ENCODE measurements at regions not wholly inside any gene's neighbourhood (a gene's known extent, or its start where the extent isn't known, plus 50 kb on each side); places are given as distances from the start of the nearest gene placed in this dataset.
"Not testable (repeated sequence)": the region's sequence is repeated elsewhere in the genome, so short reads cannot be mapped to it uniquely, and the experiment has no call there.

DNA sequence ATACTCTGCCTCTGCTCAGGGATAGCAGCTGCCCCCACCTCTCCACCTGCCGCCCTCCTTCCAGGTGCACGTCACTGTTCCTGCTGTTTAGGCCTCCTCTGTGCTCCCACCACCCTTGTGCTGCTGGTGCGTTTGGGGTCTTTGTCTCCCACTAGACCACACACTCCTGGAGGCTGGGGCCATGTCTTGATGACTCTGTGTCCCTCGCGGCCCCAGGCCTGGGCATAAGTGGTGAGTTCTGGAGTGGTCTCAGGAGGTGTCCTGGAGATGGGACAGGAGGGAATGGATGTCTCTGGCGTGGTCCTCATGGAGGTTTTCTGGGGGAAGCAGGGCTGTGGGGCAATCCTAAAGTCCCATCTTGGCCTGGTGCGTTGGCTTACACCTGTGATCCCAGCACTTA is 132.1 kb downstream of the TFCP2L1 start:
- Histone ChIP-seq H2AFZ (ENCODE audit: low read length, unreplicated experiment) (no peak overlapping the region), H3K36me3 (ENCODE audit: insufficient read depth, low read length) (no peaks in the 10 kb centered on the region), H3K27ac (ENCODE audit: low read depth, low read length) (no peak overlapping the region), H3K4me3 (ENCODE audit: low read depth, low read length) (no peak overlapping the region), H3K4me1 (ENCODE audit: control insufficient read depth, insufficient read depth, low read length, unreplicated experiment) (no peaks in the 10 kb centered on the region), H3K79me2 (ENCODE audit: control insufficient read depth, insufficient read depth, low read length, unreplicated experiment) (no peaks in the 10 kb centered on the region), H3K27me3 (ENCODE audit: insufficient read depth, low read length) (peaks cover 19% of the 10 kb centered on the region)

DNA sequence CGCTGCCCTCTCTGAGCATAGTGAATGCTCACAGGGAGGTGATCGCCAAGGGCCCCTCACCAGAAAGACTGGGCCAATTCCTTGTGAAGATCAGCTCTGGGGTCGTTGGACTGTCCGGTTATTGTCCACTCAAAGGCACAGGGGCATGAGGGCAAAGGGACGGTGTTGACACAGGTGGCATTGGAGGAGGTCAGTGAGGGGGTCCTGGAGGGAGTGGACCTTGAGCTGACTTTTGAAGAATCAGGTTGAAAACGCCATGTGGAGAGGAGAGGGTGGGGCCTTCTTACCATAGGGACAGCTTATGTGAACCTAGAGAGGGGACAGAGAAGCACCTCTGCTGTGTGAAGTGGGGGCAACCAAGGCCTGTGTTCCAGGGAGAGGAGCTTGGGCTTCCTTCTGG is 131.5 kb downstream of the TFCP2L1 start:
- H3K36me3 ChIP-seq (ENCODE audit: insufficient read depth, low read length) = no peaks in the 10 kb centered on the region
- H3K4me1 ChIP-seq (ENCODE audit: control insufficient read depth, insufficient read depth, low read length, unreplicated experiment) = no peaks in the 10 kb centered on the region
- H3K4me3 ChIP-seq (ENCODE audit: low read depth, low read length) = no peak overlapping the region
- no peak overlapping the region for H2AFZ ChIP-seq (ENCODE audit: low read length, unreplicated experiment)
- no peak overlapping the region for H3K27ac ChIP-seq (ENCODE audit: low read depth, low read length)
- H3K27me3 ChIP-seq (ENCODE audit: insufficient read depth, low read length) = peaks cover 21% of the 10 kb centered on the region
- H3K79me2 ChIP-seq (ENCODE audit: control insufficient read depth, insufficient read depth, low read length, unreplicated experiment) = no peaks in the 10 kb centered on the region

DNA sequence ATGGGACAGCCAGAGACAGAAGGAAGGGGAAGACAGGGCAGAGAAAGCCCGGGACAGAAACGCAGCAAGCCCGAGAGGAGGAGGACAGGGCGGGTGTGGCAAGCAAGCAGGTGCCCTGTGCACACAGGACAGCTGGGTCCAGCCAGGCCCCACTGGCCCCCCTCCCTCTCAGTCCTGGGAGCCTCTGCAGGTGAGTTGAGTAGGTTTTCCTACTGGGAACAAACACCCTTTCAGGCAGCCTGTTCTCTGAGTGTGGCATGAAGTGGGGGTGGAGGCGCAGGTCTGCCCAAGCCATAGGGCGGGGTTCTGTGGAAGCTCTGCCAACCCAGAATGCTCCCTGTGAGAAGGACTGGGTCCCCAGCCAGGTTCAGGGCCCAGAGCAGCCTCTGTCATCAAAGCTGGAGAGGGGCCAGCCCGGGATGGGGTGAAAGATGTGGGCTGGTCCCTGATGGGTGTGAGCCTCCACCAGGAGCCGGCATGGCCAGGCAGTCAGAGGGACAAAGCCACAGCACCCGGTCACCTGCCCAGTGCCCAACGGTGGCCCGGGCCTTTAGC is 129.4 kb downstream of the TFCP2L1 start:
- Histone ChIP-seq H3K4me1 (ENCODE audit: control insufficient read depth, insufficient read depth, low read length, unreplicated experiment) (no peaks in the 10 kb centered on the region), H3K79me2 (ENCODE audit: control insufficient read depth, insufficient read depth, low read length, unreplicated experiment) (no peaks in the 10 kb centered on the region), H2AFZ (ENCODE audit: low read length, unreplicated experiment) (no peak overlapping the region), H3K36me3 (ENCODE audit: insufficient read depth, low read length) (no peaks in the 10 kb centered on the region), H3K27me3 (ENCODE audit: insufficient read depth, low read length) (peaks cover 17% of the 10 kb centered on the region), H3K27ac (ENCODE audit: low read depth, low read length) (no peak overlapping the region), H3K4me3 (ENCODE audit: low read depth, low read length) (no peak overlapping the region)

DNA sequence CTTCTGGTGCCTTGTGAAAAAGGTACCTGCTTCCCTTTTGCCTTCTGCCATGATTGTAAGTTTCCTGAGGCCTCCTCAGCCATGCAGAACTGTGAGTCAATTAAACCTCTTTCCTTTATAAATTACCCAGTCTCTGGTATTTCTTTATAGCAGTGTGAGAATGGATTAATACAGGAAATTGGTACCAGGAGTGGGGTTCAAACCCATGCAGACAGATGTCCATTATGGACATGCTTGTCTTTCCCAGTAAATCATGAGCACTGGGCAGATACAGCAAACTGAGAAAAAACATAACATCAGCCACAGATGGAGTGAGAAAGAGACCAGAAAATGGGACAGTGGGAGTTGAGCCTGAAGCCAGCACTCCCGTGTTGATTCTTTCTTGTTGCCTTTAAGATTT is 127.5 kb downstream of the TFCP2L1 start:
- H3K4me1 ChIP-seq (ENCODE audit: control insufficient read depth, insufficient read depth, low read length, unreplicated experiment); H3K4me3 ChIP-seq (ENCODE audit: low read depth, low read length): not testable (repeated sequence)

DNA sequence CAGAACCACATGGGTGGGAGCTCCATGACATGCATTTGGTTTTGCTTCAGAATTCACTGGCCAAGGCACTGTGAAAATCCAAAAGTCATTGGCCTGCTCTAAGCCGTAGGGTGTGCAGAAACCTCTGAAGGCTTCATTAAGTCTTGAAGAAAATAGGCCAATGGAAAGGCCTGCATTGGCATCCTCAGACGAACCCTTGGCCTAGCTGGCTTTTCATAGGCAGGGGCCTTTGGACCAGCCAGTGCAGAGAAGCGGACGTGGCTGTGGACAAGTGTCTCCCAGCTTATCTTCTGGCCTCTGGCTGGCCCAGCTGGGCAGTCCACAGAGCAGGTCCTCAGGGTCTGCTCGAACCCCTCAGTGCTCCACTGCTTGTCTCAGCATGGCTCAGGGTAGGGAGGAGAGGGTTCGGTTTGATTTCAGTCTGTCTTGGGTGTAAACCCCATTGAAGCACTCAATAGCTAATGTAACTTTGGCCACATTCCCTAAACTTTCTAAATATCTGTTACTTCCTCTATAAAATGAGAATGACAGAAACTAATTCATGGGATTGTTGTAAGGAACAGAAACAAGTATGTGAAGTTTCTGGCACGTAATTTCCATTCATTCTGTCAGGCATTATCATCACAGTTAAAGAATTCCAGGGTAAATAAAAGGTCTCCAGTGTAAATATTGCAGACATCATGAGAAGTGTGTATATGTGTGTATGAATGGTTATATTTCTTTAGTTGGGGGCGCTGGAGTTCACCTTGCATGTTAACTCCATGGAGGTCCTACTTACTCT is 125.5 kb downstream of the TFCP2L1 start:
- Histone ChIP-seq H3K27me3 (ENCODE audit: insufficient read depth, low read length) (peaks cover 31% of the 10 kb centered on the region), H3K4me1 (ENCODE audit: control insufficient read depth, insufficient read depth, low read length, unreplicated experiment) (no peaks in the 10 kb centered on the region), H2AFZ (ENCODE audit: low read length, unreplicated experiment) (no peak overlapping the region), H3K79me2 (ENCODE audit: control insufficient read depth, insufficient read depth, low read length, unreplicated experiment) (no peaks in the 10 kb centered on the region), H3K36me3 (ENCODE audit: insufficient read depth, low read length) (no peaks in the 10 kb centered on the region), H3K4me3 (ENCODE audit: low read depth, low read length) (no peak overlapping the region), H3K27ac (ENCODE audit: low read depth, low read length) (no peak overlapping the region)

More for the DNA sequence above, 127.5 kb downstream of the TFCP2L1 start:
- not testable (repeated sequence) for H3K79me2 ChIP-seq (ENCODE audit: control insufficient read depth, insufficient read depth, low read length, unreplicated experiment); H3K36me3 ChIP-seq (ENCODE audit: insufficient read depth, low read length); H2AFZ ChIP-seq (ENCODE audit: low read length, unreplicated experiment); H3K27ac ChIP-seq (ENCODE audit: low read depth, low read length)
- peaks cover 25% of the 10 kb centered on the region for H3K27me3 ChIP-seq (ENCODE audit: insufficient read depth, low read length)

DNA sequence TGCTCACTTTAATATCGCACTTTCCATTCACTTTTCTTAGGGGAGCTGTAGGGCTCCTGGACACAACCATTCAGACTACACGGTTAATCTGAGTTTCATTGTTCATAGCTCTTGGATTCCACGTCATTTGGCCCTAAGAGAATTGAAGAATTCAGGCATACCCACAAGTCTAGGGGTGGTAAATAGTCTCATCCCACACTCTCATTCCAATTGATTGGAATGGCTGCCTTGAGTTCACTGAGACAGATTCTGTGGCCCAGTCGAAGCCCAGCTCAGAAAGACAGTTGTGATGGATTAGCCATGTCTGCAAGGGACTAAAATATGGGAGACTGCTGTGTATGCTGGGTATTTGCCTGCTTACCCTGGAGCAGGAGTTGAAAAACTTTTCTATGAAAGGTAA is 124.6 kb downstream of the TFCP2L1 start:
- no peaks in the 10 kb centered on the region for H3K4me1 ChIP-seq (ENCODE audit: control insufficient read depth, insufficient read depth, low read length, unreplicated experiment)
- H2AFZ ChIP-seq (ENCODE audit: low read length, unreplicated experiment) = no peak overlapping the region
- no peaks in the 10 kb centered on the region for H3K79me2 ChIP-seq (ENCODE audit: control insufficient read depth, insufficient read depth, low read length, unreplicated experiment)
- no peak overlapping the region for H3K27ac ChIP-seq (ENCODE audit: low read depth, low read length)
- H3K4me3 ChIP-seq (ENCODE audit: low read depth, low read length) = no peak overlapping the region
- H3K27me3 ChIP-seq (ENCODE audit: insufficient read depth, low read length) = peaks cover 38% of the 10 kb centered on the region
- no peaks in the 10 kb centered on the region for H3K36me3 ChIP-seq (ENCODE audit: insufficient read depth, low read length)

DNA sequence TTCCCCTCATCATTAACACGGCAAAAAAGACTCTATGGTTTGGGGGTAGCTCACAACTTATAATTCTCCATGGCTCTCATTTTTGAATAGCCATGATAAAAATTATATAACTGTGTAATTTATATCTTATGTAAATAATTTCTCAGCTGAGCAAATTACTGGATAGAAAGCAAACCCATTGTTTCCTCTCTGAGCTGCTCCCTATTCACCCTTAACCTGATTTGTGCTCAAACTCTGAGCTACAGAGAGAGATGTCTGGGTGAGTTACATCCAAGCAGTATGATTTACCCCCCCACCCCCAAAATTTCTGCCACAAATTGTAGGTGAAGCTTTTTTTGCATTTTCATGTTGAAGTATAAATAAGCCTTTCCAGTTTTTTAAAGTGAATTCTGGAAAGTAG is 123.7 kb downstream of the TFCP2L1 start:
- peaks cover 42% of the 10 kb centered on the region for H3K27me3 ChIP-seq (ENCODE audit: insufficient read depth, low read length)
- H3K79me2 ChIP-seq (ENCODE audit: control insufficient read depth, insufficient read depth, low read length, unreplicated experiment) = no peaks in the 10 kb centered on the region
- no peaks in the 10 kb centered on the region for H3K4me1 ChIP-seq (ENCODE audit: control insufficient read depth, insufficient read depth, low read length, unreplicated experiment)
- H3K36me3 ChIP-seq (ENCODE audit: insufficient read depth, low read length) = no peaks in the 10 kb centered on the region
- H3K27ac ChIP-seq (ENCODE audit: low read depth, low read length) = no peak overlapping the region
- H3K4me3 ChIP-seq (ENCODE audit: low read depth, low read length) = no peak overlapping the region
- no peak overlapping the region for H2AFZ ChIP-seq (ENCODE audit: low read length, unreplicated experiment)

DNA sequence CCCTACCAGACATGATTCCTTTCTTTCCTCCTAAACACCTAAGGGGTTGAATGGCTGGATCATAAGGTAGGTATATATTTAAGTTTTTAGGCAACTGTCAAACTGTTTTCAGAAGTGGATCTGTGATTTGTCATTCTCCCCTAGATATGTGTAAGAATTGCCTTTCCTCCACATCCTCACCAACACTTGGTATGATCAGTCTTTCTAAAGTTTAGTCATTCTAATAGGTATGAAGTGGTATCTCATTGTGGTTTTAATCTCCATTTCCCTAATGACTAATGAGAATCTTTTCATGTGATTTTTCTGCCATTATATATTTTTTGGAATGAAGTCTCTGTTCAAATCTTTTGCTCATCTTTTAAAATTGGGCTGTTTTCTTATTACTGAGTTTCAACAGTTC is 122.1 kb downstream of the TFCP2L1 start:
- no peak overlapping the region for H3K4me3 ChIP-seq (ENCODE audit: low read depth, low read length)
- H3K27me3 ChIP-seq (ENCODE audit: insufficient read depth, low read length) = peaks cover 53% of the 10 kb centered on the region
- H3K27ac ChIP-seq (ENCODE audit: low read depth, low read length) = no peak overlapping the region
- H3K4me1 ChIP-seq (ENCODE audit: control insufficient read depth, insufficient read depth, low read length, unreplicated experiment) = no peaks in the 10 kb centered on the region
- 0 out of 2 replicates have a peak, but pooled peaks cover 3% of the 10 kb centered on the region for H3K36me3 ChIP-seq (ENCODE audit: insufficient read depth, low read length)
- H3K79me2 ChIP-seq (ENCODE audit: control insufficient read depth, insufficient read depth, low read length, unreplicated experiment) = no peaks in the 10 kb centered on the region
- no peak overlapping the region for H2AFZ ChIP-seq (ENCODE audit: low read length, unreplicated experiment)

DNA sequence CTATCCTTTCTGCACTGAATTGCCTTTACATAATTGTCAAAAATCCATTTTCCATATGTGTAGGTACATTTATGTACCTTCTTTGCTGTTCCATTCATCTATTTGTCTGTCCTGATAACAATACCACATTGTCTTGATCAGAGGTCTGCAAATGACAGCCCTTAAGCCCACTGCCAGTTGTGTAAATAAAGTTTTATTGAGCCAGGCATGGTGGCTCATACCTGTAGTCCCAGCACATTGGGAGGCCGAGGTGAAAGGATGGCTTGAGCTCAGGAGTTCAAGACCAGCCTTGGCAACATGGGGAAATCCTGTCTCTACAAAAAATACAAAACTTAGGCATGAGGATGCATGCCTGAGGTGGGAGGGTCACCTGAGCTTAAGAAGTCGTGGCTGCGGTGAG is 121.0 kb downstream of the TFCP2L1 start:
- H3K4me3 ChIP-seq (ENCODE audit: low read depth, low read length) = no peak overlapping the region

DNA sequence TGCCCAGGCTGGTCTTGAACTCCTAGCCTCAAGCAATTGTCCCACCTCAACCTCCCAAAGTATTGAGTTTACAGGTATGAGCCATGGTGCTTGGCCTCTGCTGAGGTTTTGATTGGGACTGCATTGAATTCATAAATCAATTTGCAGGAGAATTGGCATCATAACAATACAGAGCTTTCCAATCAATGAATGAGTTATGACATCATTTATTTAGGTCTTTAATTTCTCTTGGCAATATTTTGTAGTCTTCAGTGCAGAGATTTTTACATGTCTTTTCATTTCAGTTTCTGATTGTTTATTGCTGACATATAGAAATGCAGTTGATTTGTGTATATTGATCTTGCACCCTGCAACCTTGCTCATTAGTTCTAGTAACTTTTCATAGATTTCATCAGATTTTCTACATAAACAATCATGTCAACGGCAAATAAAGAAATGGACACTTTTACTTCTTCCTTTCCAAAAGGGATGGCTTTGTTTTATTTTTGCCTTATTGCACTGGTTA is 119.9 kb downstream of the TFCP2L1 start:
- Histone ChIP-seq H3K4me3 (ENCODE audit: low read depth, low read length) (no peak overlapping the region), H2AFZ (ENCODE audit: low read length, unreplicated experiment) (no peak overlapping the region)

More for the DNA sequence above, 121.0 kb downstream of the TFCP2L1 start:
- Histone ChIP-seq H3K27me3 (ENCODE audit: insufficient read depth, low read length) (peaks cover 47% of the 10 kb centered on the region), H3K79me2 (ENCODE audit: control insufficient read depth, insufficient read depth, low read length, unreplicated experiment) (no peaks in the 10 kb centered on the region), H2AFZ (ENCODE audit: low read length, unreplicated experiment) (no peak overlapping the region), H3K4me1 (ENCODE audit: control insufficient read depth, insufficient read depth, low read length, unreplicated experiment) (no peaks in the 10 kb centered on the region), H3K27ac (ENCODE audit: low read depth, low read length) (no peak overlapping the region), H3K36me3 (ENCODE audit: insufficient read depth, low read length) (0 out of 2 replicates have a peak, but pooled peaks cover 3% of the 10 kb centered on the region)

More for the DNA sequence above, 119.9 kb downstream of the TFCP2L1 start:
- H3K79me2 ChIP-seq (ENCODE audit: control insufficient read depth, insufficient read depth, low read length, unreplicated experiment) = no peaks in the 10 kb centered on the region
- H3K4me1 ChIP-seq (ENCODE audit: control insufficient read depth, insufficient read depth, low read length, unreplicated experiment) = no peaks in the 10 kb centered on the region
- H3K36me3 ChIP-seq (ENCODE audit: insufficient read depth, low read length) = 0 out of 2 replicates have a peak, but pooled peaks cover 3% of the 10 kb centered on the region
- H3K27me3 ChIP-seq (ENCODE audit: insufficient read depth, low read length) = peaks cover 46% of the 10 kb centered on the region
- H3K27ac ChIP-seq (ENCODE audit: low read depth, low read length) = no peak overlapping the region

Data from ACC112 (cell line).